A673 (cell line): ENCODE measurements at regions not wholly inside any gene's neighbourhood (a gene's known extent, or its start where the extent isn't known, plus 50 kb on each side); places are given as distances from the start of the nearest gene placed in this dataset.

Source experiments
- EZH2 ChIP-seq: fragments of 200-600 bp; sonication (generic); IDR thresholded peaks from 2 replicates; pipeline ENCODE4 v1.6.1; 2017; ENCODE audit warnings: borderline replicate concordance, low read depth, mild to moderate bottlenecking, mixed read lengths, antibody characterized with exemption, low read length; ENCODE audit not compliant: poor library complexity, severe bottlenecking
- TF ChIP-seq, protein P1 (sequence below): fragments of 300-800, 200-600 bp; sonication (generic); conservative IDR thresholded peaks from 2 replicates; pipeline ENCODE4 v1.5.1; 2017; ENCODE audit warnings: low read depth, mild to moderate bottlenecking, antibody characterized with exemption, low read length, moderate library complexity, mixed read lengths

DNA sequence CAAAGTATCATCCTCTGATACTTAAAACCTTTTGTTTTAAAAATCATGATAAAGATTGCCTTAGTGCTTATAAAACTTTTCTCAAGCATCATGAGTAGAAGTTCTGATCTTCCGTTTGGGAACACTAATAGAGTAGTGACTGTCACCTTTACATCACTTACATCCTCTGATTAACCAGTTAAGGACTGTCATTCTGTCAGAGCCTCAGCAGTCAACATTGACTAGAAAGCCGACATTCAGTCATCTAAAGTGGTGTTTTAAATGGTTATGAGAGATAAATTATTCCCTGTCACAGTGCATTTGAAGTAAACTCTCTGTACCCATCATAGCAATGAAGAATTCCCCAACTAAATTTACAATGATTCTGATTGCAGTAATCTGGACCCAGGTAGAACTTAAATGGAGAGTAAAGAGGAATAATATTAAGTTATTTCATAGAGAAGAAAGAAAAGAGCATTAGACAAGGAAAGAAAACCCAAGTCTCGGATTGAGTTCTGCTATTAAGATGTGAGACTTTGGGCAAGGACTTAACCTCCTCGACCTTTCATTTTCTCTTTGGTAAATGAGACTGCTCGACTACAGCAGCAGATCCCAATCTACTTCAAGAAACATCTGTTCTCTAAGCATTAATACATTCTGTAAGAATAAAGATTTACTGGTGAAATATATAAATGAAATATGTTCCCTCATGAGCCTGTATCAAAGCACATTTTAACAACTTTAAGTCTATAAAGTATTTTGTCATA, 563.9 kb upstream of the LMO3 start:
- TF ChIP-seq, protein P1, sequence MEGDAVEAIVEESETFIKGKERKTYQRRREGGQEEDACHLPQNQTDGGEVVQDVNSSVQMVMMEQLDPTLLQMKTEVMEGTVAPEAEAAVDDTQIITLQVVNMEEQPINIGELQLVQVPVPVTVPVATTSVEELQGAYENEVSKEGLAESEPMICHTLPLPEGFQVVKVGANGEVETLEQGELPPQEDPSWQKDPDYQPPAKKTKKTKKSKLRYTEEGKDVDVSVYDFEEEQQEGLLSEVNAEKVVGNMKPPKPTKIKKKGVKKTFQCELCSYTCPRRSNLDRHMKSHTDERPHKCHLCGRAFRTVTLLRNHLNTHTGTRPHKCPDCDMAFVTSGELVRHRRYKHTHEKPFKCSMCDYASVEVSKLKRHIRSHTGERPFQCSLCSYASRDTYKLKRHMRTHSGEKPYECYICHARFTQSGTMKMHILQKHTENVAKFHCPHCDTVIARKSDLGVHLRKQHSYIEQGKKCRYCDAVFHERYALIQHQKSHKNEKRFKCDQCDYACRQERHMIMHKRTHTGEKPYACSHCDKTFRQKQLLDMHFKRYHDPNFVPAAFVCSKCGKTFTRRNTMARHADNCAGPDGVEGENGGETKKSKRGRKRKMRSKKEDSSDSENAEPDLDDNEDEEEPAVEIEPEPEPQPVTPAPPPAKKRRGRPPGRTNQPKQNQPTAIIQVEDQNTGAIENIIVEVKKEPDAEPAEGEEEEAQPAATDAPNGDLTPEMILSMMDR: no peak
- no peak for TF ChIP-seq EZH2
